Activated naive CD4-positive, alpha-beta T cell (primary cell): ENCODE measurements at regions not wholly inside any gene's neighbourhood (a gene's known extent, or its start where the extent isn't known, plus 50 kb on each side); places are given as distances from the start of the nearest gene placed in this dataset.

ENCODE experiments used
- DNase-seq, 4 experiments: peaks; one replicate each; lab custom pipeline; 2025; lab: John Stamatoyannopoulos, UW

DNA sequence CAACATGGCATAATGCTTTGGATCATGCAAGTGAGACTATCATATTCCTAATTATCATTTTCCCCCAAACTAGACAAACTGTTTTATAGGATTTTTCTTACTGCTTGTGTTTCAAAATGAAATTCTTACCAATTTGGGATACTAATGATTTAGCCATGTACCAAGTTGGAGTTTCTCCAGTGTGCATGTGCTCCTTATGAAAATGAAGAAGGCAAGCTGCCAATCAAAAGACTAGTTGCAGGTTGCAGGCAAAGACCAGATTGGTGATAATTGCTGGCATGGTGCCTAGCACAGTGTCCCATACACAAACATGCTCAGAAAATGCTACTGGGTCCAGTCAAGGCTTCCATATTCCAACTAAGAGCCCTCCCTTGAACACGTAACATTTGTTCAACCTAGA lies 771.8 kb upstream of the FANCL start:
- DNase-seq, result no peak

DNA sequence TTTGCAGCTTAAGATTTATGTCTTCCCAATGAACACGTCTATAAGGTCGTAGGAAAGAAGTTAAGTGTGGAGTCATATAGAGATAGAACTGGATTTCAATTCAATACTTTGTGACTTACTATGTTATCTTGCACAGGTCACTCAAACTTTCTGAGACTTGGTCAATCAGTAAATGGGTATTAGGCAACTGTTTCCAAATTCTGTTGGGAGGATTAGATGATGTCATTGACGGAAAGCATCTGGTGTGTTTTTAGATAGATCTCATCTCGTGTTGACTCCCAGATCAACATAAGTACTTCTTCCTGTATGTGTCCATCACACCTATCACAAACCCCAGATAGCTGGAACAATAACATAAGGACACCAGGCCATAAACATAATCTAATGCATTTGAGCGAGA lies 771.1 kb upstream of the FANCL start:
- DNase-seq, result no peak

DNA sequence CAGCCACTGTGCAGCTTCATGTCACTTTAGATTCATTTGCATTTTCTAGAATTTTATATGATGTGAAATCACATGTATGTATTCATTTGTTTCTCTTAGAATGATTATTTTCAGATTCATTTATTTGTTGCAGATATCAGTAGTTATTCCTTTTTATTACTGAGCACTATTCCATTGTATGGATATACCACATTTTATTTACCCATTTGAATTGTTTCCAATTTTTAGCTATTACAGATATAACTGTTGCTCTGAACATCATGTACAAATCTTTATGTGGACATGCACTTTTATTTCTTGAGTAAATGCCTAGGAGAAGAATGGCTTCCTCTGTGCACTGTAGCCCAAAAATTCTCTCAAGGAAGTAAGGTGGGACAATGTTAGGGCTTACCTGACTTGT lies 767.8 kb upstream of the FANCL start:
- no peak for DNase-seq

DNA sequence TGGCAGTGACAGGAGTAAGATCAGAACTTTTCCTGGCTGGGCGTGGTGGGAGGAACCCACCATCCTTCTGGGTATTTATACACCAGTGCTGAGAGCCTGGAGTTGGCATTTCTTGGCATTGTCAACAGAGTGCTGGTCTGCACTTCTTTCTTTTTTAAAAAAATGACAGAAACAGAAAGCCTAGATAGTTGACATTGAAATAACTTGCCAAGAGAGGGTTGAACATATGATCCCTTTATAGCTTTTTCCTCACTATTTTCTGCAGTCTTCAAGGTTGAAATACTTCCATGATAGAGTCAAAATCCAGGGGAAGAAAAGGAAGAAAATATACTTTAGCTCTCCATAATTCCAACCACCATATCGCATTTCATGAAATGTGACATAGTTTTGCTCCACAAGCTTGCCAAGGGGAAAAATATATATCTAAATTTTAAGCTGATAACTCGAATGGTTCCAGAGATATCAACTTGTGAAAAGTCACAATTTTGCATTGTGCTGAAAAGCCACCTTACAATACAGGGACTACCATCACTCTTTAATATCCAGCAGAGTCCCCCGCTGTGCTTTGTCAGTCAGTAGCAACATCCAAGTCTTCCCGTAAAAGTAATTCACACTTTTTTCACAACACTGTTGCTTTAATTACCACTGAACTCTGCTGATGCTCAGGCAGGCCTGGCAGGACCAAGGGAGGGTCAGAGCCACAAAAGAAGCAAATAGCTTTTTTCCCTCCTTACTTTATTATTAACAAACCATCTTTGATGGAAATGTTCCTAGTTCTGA lies 764.9 kb upstream of the FANCL start:
- no peak for DNase-seq

DNA sequence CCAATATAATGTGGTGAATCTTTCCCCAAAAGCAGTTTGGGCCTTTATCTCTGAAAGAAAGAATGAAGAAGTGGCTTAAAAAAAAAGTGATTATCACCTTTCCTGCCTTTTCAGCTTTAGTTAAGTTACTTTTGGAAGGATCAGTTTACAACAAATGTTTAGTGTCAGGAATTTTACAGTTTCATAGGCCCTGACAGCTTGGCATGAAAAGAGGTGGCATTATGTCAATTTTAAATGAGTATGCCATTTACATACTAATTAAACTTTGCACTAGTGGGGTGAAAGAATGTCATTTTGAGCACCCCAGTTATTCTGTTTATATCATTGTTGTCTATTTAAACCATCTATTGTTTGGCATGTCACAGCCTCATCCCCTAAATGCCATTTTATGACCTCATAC lies 763.5 kb upstream of the FANCL start:
- no peak for DNase-seq

DNA sequence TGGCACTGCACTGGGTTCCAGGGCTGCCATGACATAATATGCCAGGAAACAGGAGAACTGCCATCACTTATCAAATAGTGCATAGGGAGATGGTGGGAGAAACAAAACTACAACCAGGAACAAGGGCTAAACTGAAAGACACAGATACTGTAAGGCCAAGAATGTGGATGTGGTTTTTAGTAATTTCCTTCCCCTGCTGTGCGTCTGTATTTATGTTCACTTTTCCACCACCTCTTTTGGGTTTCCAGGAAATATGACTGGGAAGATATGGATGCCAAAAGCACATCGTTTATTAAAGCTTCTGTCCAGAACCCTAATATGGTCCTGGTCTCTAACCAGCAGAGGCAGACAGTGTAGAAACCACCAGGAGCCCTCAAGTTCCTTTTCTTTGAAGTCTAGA lies 759.7 kb upstream of the FANCL start:
- DNase-seq, result no peak

DNA sequence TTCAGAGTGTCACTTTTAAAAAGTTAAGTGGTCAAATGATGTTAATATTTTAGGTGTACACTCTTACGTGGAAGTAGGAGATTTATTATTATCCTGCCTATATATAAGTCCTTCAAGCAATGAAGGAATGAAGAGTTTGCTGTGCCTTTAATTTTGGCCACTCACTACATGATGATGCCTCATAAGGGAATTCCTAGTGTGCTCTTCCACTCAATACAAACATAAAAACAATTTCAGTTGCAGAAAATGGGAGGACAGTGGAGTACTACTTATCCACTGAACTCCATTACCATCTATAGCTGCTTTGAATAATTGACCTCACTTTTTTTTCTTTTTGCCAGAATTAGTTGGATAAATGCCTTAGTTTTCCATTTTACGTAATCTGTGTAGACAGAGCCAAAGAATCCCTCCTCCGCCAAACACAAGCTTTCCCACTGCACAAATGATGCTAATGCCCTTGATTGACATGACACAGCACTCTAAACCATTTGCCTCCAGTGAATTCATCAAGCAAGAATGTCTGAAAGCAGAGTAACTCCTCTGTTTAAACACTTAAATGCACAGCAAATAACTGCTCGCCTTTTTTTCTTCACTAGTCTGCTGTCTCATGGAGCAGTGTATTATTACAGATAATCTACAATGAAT lies 751.1 kb upstream of the FANCL start:
- no peak for DNase-seq

DNA sequence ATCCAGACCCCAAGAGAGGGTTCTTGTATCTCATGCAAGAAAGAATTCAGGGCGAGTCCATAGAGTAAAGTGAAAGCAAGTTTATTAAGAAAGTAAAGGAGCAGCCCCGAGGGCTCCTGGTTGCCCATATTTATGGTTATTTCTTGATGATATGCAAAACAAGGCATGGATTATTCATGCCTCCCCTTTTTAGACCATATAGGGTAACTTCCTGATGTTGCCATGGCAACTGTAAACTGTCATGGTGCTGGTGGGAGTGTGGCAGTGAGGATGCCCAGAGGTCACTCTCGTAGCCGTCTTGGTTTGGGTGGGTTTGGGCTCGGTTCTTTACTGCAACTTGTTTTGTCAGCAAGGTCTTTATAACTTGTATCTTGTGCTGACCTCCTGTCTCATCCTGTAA lies 750.2 kb upstream of the FANCL start:
- DNase-seq, result no peak

DNA sequence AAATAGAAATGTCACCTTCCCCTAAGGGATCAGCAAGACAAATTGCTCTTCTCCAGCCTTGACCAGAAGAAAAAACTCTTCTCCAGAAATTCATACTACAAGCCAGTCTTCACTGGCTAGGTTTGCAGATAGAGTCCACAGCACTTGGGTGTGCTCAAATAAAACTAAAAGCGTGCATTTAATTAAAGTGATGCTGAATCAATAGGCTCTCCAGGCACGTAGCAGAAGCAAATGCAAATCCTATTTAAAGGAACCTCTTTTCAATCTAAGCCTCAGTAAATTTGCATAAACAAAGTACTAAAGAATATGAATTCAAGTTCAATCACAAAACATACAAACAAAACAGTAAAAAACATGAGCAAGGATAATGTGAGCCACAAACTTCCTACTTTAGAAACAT lies 744.4 kb upstream of the FANCL start:
- no peak for DNase-seq

DNA sequence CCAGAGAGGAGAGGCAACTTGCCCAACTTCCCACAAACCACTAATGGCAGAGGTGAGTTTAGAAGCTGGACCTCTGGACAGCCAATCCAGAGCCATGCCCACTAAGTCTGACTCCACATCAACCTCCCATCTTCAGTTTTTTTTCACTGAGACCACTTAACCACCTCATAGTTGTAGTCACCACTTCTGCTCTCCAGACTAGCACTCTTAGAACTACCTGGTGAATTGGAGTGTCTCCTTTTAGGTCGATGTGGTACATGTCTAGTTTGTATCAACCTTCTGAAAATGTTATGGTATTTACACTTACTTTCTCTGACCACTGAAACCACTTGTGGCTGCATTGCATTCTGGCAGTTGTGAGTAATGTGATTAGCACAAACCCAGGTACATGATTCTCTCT lies 743.6 kb upstream of the FANCL start:
- DNase-seq, result no peak

DNA sequence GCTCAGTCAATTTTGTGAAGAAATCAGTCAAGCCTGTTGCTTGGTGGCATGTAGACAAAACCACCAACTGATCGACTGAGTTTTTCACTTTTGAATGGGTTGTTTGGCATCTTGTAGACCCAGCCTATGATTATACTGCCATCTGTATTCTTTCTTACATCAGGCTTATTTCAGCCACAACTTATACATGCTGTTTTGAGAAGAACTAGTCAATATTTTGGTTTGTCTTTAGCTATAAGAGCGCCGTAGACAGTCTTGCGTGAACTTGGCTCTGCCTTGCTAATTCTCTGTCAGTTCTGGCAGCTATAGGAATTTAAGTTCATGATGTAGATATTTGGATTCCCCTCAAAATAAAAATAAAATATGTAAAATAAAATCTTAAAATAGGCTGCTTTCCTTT lies 742.0 kb upstream of the FANCL start:
- no peak for DNase-seq

DNA sequence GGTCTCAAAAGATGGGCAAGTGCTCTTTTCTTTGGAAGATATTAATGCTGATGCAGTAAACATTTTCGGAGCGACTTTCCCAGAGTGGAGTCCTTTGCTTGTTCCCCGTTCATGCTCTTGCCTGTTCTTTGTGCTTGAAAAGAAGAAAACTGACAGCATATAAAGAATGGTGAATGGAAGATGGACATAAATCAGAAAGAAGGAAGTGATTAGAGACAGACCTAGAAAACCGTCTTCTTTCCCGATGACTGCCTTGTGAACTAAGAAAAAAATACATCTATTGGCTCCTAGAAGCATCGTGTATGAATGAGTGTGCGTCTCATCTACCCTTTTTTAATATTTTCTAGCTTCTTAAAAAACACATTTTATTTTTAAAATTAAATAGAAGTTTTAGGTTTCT lies 740.1 kb upstream of the FANCL start:
- DNase-seq, result no peak

DNA sequence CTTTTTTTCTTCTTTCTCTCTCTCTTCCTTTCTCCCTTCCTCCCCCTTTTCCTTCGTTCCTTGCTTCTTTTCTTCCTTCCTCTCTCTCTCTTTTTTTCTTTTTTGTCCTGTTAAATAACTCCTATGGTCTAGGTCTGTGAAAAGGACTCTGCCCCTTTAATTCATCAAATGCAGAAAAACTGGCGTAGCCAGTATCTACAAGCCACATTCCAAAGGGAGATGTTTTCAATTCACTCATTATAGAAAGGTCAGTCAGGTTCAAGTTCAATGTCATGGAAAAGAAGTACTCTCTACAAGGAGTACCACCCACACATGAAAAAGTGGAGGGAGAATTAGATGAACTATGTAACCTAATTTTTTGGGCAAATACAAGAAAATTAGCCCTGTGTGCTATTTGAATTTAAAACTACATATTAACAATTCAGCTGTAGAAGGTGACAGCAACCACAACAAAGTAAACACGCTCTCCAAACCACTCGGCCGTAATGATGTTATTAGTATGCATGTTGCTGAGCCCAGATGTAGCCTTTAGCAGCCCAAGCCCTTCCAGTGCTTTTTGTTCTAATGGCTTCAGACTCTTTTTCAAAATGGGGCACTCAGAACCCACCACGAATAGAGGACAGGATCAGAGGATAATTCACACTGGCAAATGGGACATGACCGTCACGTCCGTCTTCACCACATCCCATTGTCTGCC lies 735.4 kb upstream of the FANCL start:
- DNase-seq, result no peak

DNA sequence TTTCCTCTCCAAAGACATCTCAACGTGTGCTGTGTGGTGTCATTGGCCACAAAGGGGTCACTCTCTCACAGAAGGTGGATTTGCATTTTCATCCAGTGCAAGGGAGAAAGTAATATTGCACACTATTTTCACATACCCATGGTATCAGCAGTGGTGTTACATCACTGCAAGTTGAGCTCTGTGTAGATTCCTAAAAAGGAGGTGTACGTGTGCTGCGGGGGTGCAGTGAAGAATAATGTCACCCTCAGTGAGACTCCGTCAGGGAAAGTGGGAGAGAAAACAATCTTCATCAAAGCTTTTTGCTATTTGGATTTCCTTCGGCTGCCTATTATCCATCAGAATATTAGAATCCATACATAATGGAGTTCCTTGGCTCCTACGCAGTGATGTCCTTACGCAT lies 733.8 kb upstream of the FANCL start:
- no peak for DNase-seq

DNA sequence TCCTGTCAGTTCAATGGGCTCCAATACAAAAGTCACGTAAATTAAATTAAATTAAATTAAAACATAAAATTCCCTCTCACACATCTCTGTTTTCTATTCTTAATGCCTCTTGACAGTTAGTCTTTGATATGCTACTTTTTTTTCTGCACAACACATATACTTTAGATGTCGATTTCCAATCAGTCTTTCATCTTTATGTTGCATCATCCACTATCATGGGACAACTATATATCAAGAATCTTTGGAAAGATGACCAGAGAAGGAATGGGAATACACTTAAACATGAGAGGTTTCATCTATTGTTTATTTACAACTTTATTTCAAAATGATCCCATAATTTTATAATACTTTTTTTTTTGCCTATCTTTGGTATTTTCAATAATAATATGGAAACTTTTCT lies 733.3 kb upstream of the FANCL start:
- DNase-seq, result no peak

DNA sequence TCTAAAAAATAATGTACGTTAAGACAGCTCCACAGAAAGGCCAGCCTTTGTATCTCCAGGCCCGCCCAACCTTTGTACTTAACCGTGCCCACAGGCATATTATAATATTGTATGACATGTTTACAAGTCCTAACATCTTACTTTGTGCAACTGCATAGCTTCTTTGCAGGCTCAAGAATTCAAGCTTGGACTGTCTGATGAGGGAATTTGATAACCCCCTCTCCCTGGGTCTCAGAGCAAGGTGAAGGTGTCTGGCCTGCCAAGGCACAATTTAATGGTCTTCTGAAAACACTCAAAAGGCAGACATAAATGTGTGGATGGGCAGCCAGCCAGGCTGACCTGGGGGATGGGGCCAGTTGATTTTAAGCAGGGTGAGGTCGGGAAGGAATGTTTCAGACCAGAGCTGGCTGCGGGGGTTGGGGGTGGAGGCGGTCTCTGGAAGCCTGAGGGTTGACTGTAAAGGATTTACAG lies 732.7 kb upstream of the FANCL start:
- DNase-seq, result no peak

DNA sequence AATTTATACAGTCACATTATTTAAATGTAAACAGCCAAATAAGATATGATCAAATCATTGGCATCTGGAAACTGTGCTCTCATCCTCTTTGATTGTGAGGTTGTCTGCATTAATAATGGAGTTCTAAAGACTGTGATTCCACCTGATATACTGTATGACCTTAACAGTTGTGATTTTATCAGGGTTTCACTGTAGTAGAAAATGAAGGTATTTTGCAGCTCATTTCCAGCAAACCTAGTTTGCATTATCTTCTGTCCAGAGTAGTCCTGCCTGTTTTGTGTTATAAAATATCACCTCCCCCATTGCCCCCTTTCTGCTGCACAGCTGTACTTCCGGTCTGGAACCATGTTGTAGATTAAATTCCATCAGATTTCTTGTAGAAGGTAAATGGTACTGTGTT lies 731.6 kb upstream of the FANCL start:
- DNase-seq, result no peak

DNA sequence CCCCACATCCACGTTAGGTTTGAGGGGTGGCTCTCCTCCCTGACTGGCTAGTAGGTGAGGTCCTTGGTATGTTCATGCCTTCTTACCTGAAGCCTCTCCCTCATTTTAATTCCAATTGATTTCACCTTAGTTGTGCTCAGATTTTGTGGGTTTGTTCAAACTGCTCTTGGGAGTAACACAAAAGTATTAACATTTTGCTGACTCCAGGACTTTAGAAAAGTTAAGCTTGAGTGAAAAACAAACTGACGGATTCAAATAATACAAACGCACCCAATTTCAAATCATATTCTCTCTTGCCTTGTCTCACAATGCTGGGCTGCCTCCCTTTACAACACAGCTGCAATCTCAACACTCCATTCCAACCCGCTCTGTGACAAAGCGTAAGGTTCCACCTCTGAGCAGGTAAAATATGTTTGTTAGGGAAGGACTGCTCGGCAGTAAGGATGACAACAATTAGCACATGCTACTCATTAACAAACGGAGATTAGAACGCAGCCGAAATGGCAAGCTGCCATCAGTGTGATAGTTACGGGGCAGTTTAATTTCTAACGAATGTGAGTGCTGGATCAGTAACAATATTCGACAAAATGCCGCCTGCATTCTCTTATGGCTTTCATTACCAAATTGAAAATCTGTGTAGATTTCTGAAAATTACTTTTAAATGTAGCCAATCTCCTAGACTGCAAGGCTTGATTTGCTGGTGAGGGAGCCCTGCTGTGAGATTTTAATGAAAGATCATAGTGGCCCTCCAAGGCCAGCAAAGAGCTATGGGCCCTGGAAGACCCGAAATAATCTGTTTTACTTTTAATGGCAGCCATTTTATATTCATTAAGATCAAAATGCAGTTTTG lies 730.6 kb upstream of the FANCL start:
- DNase-seq, result no peak

DNA sequence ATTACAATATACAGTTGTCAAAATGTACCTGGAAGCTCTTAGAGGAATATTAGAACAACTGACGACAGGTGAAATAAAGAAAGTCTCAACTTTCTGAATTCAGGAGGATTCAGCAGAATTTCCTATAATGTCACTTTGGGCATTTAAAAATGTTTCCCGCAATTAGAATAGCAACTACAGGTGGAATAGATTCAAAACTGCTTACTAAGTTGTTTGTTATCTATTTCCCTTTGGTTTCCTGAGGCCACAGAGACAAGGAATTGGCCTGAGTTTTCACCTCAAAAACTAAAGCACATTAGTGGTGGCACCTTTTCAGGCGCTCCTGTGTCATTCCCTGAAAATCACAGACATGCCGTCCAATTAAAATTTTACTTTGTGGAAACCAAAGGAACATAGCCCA lies 729.2 kb upstream of the FANCL start:
- DNase-seq, result no peak

DNA sequence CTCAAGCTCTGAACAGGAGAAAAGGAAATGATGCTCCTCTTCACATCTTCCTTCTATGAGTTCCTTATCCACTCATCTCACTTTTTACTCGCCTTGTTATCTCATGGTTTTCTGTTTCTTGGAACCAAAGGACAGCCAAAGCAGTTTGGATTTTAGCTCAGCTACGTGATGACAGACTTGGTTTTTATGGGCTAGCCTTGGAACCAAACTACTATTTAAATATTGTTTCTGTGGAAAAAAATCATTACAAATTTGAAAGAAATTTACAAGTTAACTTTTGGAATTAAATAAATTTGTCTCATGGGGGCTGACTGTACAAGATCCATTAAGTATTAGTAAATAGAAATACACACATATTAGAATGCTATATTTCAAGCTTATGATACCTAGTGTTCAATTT lies 727.8 kb upstream of the FANCL start:
- DNase-seq, result no peak

DNA sequence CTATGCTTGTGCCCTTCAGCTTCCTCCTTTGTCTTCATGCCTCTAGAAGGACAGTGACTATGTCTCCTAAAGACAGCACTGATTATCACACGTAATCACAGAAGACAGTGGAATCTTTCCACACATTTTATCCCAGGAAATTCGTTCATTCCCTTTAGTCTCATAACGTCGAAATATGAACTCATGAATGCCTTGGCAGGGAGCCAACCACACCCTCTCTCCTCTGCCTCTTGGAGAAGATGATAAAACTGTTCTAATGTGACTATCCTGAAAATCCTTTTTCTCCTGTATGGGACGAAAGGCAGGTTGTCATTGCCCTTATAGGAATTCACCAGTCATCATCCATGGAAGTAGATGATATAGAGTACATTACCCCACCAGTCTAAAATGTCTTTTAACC lies 726.6 kb upstream of the FANCL start:
- no peak for DNase-seq

DNA sequence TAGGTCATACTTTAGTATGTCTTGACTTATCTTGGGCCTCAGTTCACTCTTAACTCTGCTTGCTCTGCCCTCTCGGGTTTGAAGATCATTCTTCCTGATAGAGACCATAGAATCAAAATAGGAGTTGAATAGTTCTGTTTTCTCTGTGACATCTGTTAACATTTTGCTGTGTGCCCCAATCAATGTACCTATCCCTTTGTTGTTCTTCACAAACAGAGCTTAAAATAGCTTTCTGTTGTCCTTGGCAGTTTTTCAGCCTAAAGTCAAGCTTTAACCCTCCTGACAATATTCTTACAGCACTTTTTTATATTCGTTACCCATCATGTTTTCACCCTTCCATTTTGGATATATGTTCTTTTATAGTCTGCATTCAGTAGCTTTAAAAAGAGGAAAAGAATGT lies 724.5 kb upstream of the FANCL start:
- DNase-seq, result no peak
